WTC11 (cell line): ENCODE measurements at regions not wholly inside any gene's neighbourhood (a gene's known extent, or its start where the extent isn't known, plus 50 kb on each side); places are given as distances from the start of the nearest gene placed in this dataset.

ENCODE experiments used
- ATAC-seq: fragments of 200-7000 bp; cut with Tn5 transposase; 2 replicates; pipeline ENCODE4 v1.10.0; 2021; ENCODE audit warnings: mild to moderate bottlenecking, moderate library complexity
- CTCF ChIA-PET: fragments of 300-600 bp; sonication (Branson Sonifier 250); formaldehyde crosslinking; loops from one replicate; lab custom pipeline; 2021; ENCODE audit warnings: antibody characterized with exemption; lab: Charles Lee
- POLR2A ChIA-PET: fragments of 350-600 bp; sonication (Branson Sonifier 250); formaldehyde crosslinking; loops from one replicate; lab custom pipeline; 2021; ENCODE audit warnings: antibody characterized with exemption; lab: Charles Lee
- DNase-seq: peaks from one replicate; pipeline ENCODE4 v3.0.0; 2021; ENCODE audit warnings: low spot score
- H3K27ac Mint-ChIP-seq: 2 replicates; pipeline ENCODE4 v1.8.0; 2021; ENCODE audit warnings: mixed read lengths
- H3K27me3 Mint-ChIP-seq: 2 replicates; pipeline ENCODE4 v1.8.0; 2021; ENCODE audit warnings: low read depth, mild to moderate bottlenecking, moderate library complexity, mixed read lengths
- H3K36me3 Mint-ChIP-seq: 2 replicates; pipeline ENCODE4 v1.8.0; 2021; ENCODE audit warnings: mixed read lengths
- H3K4me1 Mint-ChIP-seq: 2 replicates; pipeline ENCODE4 v1.8.0; 2022; ENCODE audit warnings: mixed read lengths
- H3K4me3 Mint-ChIP-seq: 2 replicates; pipeline ENCODE4 v1.8.0; 2021; ENCODE audit warnings: mild to moderate bottlenecking, moderate library complexity, mixed read lengths
- H3K9me3 Mint-ChIP-seq: 2 replicates; pipeline ENCODE4 v1.8.0; 2021; ENCODE audit warnings: mixed read lengths
- EMX1 ChIP-seq: fragments of 250-450 bp; sonication (Bioruptor Pico); IDR thresholded peaks from 2 replicates; pipeline ENCODE4 v1.8.0; 2021; ENCODE audit warnings: mild to moderate bottlenecking
- ETV6 ChIP-seq: sonication (generic); formaldehyde crosslinking; IDR thresholded peaks from 2 replicates; pipeline ENCODE4 v1.8.1; 2022; ENCODE audit warnings: mild to moderate bottlenecking, missing genetic modification reagents
- FOXK1 ChIP-seq: sonication (generic); formaldehyde crosslinking; IDR thresholded peaks from 2 replicates; pipeline ENCODE4 v1.8.0; 2022; ENCODE audit warnings: mild to moderate bottlenecking, moderate library complexity, missing genetic modification reagents
- FOXP4 ChIP-seq: sonication (generic); formaldehyde crosslinking; IDR thresholded peaks from 2 replicates; pipeline ENCODE4 v1.8.0; 2022; ENCODE audit warnings: mild to moderate bottlenecking, missing genetic modification reagents
- GABPB1 ChIP-seq: sonication (generic); formaldehyde crosslinking; IDR thresholded peaks from 2 replicates; pipeline ENCODE4 v1.8.1; 2023; ENCODE audit warnings: mild to moderate bottlenecking, missing genetic modification reagents
- MXD4 ChIP-seq: fragments of 250-450 bp; sonication (Bioruptor Pico); IDR thresholded peaks from 2 replicates; pipeline ENCODE4 v1.8.0; 2021; ENCODE audit warnings: mild to moderate bottlenecking, moderate library complexity, borderline replicate concordance
- SMAD4 ChIP-seq: sonication (generic); formaldehyde crosslinking; IDR thresholded peaks from 2 replicates; pipeline ENCODE4 v1.8.0; 2022; ENCODE audit warnings: mild to moderate bottlenecking, missing genetic modification reagents
- SP1 ChIP-seq: sonication (generic); formaldehyde crosslinking; conservative IDR thresholded peaks from 2 replicates; pipeline ENCODE4 v1.8.1; 2022; ENCODE audit warnings: missing genetic modification reagents
- STAT6 ChIP-seq: sonication (generic); formaldehyde crosslinking; conservative IDR thresholded peaks from 2 replicates; pipeline ENCODE4 v1.8.1; 2023; ENCODE audit warnings: mild to moderate bottlenecking, low read depth, missing genetic modification reagents, moderate library complexity
- TEAD1 ChIP-seq: sonication (generic); formaldehyde crosslinking; IDR thresholded peaks from 2 replicates; pipeline ENCODE4 v1.8.0; 2022; ENCODE audit warnings: mild to moderate bottlenecking, missing genetic modification reagents
- TP53 ChIP-seq: sonication (generic); formaldehyde crosslinking; IDR thresholded peaks from 2 replicates; pipeline ENCODE4 v1.8.1; 2023; ENCODE audit warnings: mild to moderate bottlenecking, missing genetic modification reagents
- ZNF317 ChIP-seq: sonication (generic); formaldehyde crosslinking; IDR thresholded peaks from 2 replicates; pipeline ENCODE4 v1.8.1; 2023; ENCODE audit warnings: low read depth, mild to moderate bottlenecking, moderate library complexity, missing genetic modification reagents, borderline replicate concordance
- TF ChIP-seq, protein P1 (sequence below): sonication (generic); formaldehyde crosslinking; IDR thresholded peaks from 2 replicates; pipeline ENCODE4 v1.8.0; 2022; ENCODE audit warnings: missing genetic modification reagents
- TF ChIP-seq, protein P2 (sequence below): sonication (generic); formaldehyde crosslinking; IDR thresholded peaks from 2 replicates; pipeline ENCODE4 v1.8.1; 2023; ENCODE audit warnings: mild to moderate bottlenecking, missing genetic modification reagents
- TF ChIP-seq, protein P3 (sequence below): sonication (generic); formaldehyde crosslinking; IDR thresholded peaks from 2 replicates; pipeline ENCODE4 v1.8.1; 2023; ENCODE audit warnings: mild to moderate bottlenecking, missing genetic modification reagents, moderate library complexity
- TF ChIP-seq, protein P4 (sequence below): sonication (generic); formaldehyde crosslinking; IDR thresholded peaks from 2 replicates; pipeline ENCODE4 v1.8.1; 2023; ENCODE audit warnings: mild to moderate bottlenecking, missing genetic modification reagents, moderate library complexity
- TF ChIP-seq, protein P5 (sequence below): sonication (generic); formaldehyde crosslinking; IDR thresholded peaks from 2 replicates; pipeline ENCODE4 v1.8.0; 2022; ENCODE audit warnings: mild to moderate bottlenecking, missing genetic modification reagents

GRCh38 chr3:193775421-193776077 lies 182.5 kb downstream of the OPA1 start:
- H3K27ac Mint-ChIP-seq, result peak overlapping the region; percentile 84
- POLR2A ChIA-PET, result interaction anchor here (0.6 to 1.1 kb wide), 4 partner anchors 10 to 361 kb away, joined by 3 to 5 read pairs (median 4); partner anchors contain the start of gene HES1
- no peak for TF ChIP-seq EMX1
- TF ChIP-seq SP1 (CRISPR knock-in tag), result 0 out of 2 replicates have a peak, but pooled peaks have one; percentile 33
- peak; percentile 93 for TF ChIP-seq TEAD1 (CRISPR knock-in tag)
- TF ChIP-seq FOXK1 (CRISPR knock-in tag), result peak; percentile 84; the same call in 1 of the 2 replicates
- peak; percentile 58; the same call in 1 of the 2 replicates for TF ChIP-seq ETV6 (CRISPR knock-in tag)
- TF ChIP-seq MXD4 (CRISPR knock-in tag), result no peak
- TF ChIP-seq, protein P1, sequence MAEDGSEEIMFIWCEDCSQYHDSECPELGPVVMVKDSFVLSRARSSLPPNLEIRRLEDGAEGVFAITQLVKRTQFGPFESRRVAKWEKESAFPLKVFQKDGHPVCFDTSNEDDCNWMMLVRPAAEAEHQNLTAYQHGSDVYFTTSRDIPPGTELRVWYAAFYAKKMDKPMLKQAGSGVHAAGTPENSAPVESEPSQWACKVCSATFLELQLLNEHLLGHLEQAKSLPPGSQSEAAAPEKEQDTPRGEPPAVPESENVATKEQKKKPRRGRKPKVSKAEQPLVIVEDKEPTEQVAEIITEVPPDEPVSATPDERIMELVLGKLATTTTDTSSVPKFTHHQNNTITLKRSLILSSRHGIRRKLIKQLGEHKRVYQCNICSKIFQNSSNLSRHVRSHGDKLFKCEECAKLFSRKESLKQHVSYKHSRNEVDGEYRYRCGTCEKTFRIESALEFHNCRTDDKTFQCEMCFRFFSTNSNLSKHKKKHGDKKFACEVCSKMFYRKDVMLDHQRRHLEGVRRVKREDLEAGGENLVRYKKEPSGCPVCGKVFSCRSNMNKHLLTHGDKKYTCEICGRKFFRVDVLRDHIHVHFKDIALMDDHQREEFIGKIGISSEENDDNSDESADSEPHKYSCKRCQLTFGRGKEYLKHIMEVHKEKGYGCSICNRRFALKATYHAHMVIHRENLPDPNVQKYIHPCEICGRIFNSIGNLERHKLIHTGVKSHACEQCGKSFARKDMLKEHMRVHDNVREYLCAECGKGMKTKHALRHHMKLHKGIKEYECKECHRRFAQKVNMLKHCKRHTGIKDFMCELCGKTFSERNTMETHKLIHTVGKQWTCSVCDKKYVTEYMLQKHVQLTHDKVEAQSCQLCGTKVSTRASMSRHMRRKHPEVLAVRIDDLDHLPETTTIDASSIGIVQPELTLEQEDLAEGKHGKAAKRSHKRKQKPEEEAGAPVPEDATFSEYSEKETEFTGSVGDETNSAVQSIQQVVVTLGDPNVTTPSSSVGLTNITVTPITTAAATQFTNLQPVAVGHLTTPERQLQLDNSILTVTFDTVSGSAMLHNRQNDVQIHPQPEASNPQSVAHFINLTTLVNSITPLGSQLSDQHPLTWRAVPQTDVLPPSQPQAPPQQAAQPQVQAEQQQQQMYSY (CRISPR knock-in tag), result no peak
- TF ChIP-seq FOXP4 (CRISPR knock-in tag), result peak; percentile 68; the same call in 1 of the 2 replicates
- TF ChIP-seq, all 79 proteins: peak for 5
- peaks cover 50% of the 10 kb centered on the region for H3K27me3 Mint-ChIP-seq
- ATAC-seq, result peak; percentile 73
- peak overlapping the region; percentile 47 for H3K4me3 Mint-ChIP-seq
- CTCF ChIA-PET, result interaction anchor here (0.6 to 2.1 kb wide), 4 partner anchors 37 to 540 kb away, joined by 3 to 15 read pairs (median 4); no protein-coding TSS in a partner anchor
- H3K4me1 Mint-ChIP-seq, result peaks cover 64% of the 10 kb centered on the region
- H3K36me3 Mint-ChIP-seq, result peaks cover 6% of the 10 kb centered on the region
- peak; percentile 46 for DNase-seq
- H3K9me3 Mint-ChIP-seq, result peaks cover 10% of the 10 kb centered on the region

DNA sequence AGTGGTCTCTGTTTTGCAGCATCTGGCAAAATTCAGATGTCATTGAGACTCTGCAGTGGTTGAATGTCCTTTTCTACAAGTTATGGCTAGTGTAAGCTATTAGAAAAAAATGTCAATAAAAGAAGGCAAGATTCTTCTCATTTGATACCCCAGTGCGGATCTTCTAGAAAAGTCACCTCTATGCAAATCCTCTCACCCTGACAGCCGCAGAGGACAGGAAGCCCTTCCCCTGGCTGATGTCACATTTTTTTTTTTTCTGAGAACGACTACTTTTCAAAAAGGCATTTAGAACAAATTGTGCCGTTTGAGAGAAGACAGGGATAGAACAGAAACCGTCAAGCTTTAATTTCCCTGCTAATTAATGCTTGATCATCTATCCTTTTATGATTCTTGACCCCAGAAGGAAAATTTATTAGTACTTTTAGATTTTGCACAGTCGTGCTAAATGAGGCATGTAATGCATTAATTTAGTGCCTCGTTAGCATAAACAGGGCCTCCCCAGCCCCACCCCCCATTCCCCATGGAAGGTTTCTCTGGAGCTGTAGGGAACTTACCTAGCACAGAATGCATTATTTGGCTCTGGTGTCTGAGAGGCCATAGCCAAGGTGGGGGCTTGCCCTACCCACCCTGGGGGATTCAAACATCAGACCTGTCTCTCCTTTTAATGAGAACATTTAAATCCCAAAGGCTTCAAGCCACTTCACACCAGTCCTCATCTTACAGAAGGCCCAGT lies 183.8 kb downstream of the OPA1 start:
- H3K9me3 Mint-ChIP-seq, result peaks cover 3% of the 10 kb centered on the region
- H3K36me3 Mint-ChIP-seq, result peaks cover 3% of the 10 kb centered on the region; the same call in 1 of the 2 replicates
- ATAC-seq (no peak), DNase-seq (no peak)
- peaks cover 44% of the 10 kb centered on the region for H3K27me3 Mint-ChIP-seq
- no peak overlapping the region for H3K27ac Mint-ChIP-seq
- peaks cover 75% of the 10 kb centered on the region for H3K4me1 Mint-ChIP-seq
- POLR2A ChIA-PET, result no interaction called here
- CTCF ChIA-PET, result interaction anchor here (0.8 to 1.2 kb wide), 2 partner anchors 111 to 539 kb away, joined by 3 to 4 read pairs; no protein-coding TSS in a partner anchor
- 0 out of 2 replicates have a peak overlapping the region, but pooled peaks have one; percentile 7 for H3K4me3 Mint-ChIP-seq
- TF ChIP-seq, protein P2, sequence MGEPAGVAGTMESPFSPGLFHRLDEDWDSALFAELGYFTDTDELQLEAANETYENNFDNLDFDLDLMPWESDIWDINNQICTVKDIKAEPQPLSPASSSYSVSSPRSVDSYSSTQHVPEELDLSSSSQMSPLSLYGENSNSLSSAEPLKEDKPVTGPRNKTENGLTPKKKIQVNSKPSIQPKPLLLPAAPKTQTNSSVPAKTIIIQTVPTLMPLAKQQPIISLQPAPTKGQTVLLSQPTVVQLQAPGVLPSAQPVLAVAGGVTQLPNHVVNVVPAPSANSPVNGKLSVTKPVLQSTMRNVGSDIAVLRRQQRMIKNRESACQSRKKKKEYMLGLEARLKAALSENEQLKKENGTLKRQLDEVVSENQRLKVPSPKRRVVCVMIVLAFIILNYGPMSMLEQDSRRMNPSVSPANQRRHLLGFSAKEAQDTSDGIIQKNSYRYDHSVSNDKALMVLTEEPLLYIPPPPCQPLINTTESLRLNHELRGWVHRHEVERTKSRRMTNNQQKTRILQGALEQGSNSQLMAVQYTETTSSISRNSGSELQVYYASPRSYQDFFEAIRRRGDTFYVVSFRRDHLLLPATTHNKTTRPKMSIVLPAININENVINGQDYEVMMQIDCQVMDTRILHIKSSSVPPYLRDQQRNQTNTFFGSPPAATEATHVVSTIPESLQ (CRISPR knock-in tag), result no peak
- TF ChIP-seq, protein P3, sequence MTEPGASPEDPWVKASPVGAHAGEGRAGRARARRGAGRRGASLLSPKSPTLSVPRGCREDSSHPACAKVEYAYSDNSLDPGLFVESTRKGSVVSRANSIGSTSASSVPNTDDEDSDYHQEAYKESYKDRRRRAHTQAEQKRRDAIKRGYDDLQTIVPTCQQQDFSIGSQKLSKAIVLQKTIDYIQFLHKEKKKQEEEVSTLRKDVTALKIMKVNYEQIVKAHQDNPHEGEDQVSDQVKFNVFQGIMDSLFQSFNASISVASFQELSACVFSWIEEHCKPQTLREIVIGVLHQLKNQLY, result no peak
- TF ChIP-seq TP53, result no peak
- no peak for TF ChIP-seq ZNF317 (CRISPR knock-in tag)
- TF ChIP-seq GABPB1, result no peak
- TF ChIP-seq, protein P4, sequence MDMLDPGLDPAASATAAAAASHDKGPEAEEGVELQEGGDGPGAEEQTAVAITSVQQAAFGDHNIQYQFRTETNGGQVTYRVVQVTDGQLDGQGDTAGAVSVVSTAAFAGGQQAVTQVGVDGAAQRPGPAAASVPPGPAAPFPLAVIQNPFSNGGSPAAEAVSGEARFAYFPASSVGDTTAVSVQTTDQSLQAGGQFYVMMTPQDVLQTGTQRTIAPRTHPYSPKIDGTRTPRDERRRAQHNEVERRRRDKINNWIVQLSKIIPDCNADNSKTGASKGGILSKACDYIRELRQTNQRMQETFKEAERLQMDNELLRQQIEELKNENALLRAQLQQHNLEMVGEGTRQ (CRISPR knock-in tag), result no peak
- TF ChIP-seq SMAD4 (CRISPR knock-in tag), result no peak
- no peak for TF ChIP-seq STAT6 (CRISPR knock-in tag)
- TF ChIP-seq, protein P5, sequence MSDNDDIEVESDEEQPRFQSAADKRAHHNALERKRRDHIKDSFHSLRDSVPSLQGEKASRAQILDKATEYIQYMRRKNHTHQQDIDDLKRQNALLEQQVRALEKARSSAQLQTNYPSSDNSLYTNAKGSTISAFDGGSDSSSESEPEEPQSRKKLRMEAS, result no peak
